H1 (cell line): ENCODE measurements at regions not wholly inside any gene's neighbourhood (a gene's known extent, or its start where the extent isn't known, plus 50 kb on each side); places are given as distances from the start of the nearest gene placed in this dataset.

ENCODE experiments used
- CREB1 ChIP-seq: IDR thresholded peaks from 2 replicates; pipeline ENCODE4 v1.6.1; 2012; ENCODE audit warnings: inconsistent platforms
- EP300 ChIP-seq, 2 experiments: IDR thresholded peaks; 1 replicate in 1 of 2; 2 replicates in 1 of 2; pipeline ENCODE4 v1.6.1; 2011 to 2012; ENCODE audit warnings: low read depth in 2 of 2, low read length in 2 of 2, mild to moderate bottlenecking in 2 of 2, borderline replicate concordance in 1 of 2, inconsistent platforms in 1 of 2, moderate library complexity in 1 of 2

GRCh38 chr11:25943777-25944661, 387.9 kb upstream of the ANO3 start (continued):
- TF ChIP-seq EP300 (IDR thresholded peaks at IDR 0.05; ENCODE audit: borderline replicate concordance in 1 of 2, low read depth in 2 of 2, low read length in 2 of 2) (no peak), CREB1 (no peak)
